PC-9 (cell line): ENCODE measurements at regions not wholly inside any gene's neighbourhood (a gene's known extent, or its start where the extent isn't known, plus 50 kb on each side); places are given as distances from the start of the nearest gene placed in this dataset.
"Not testable (repeated sequence)": the region's sequence is repeated elsewhere in the genome, so short reads cannot be mapped to it uniquely, and the experiment has no call there.

Source experiments
- BruUV-seq: library from RNA; stranded (reverse); fragments of 400-500 nt; replicated peaks from 2 replicates; lab custom pipeline; 2021; lab: Mats Ljungman, UMichigan
- CTCF ChIA-PET: fragments of 300-600 bp; sonication (Branson Sonifier 250); formaldehyde crosslinking; loops from one replicate; lab custom pipeline; 2022; ENCODE audit warnings: antibody characterized with exemption; lab: Charles Lee
- POLR2A ChIA-PET: fragments of 300-600 bp; sonication (Branson Sonifier 250); formaldehyde crosslinking; loops from one replicate; lab custom pipeline; 2022; ENCODE audit warnings: antibody characterized with exemption; ENCODE audit not compliant: unreplicated experiment; lab: Charles Lee
- DNase-seq, 2 experiments: peaks; one replicate each; pipeline versions ENCODE4 v3.0.0 to v3.0.0-alpha.2; 2015 to 2022; ENCODE audit warnings: mixed read lengths in 1 of 2
- H2AFZ ChIP-seq: fragments of 200-600 bp; sonication (generic); 2 replicates; pipeline ENCODE4 v1.8.1; 2017; ENCODE audit warnings: antibody characterized with exemption
- H3F3A ChIP-seq: fragments of 200-600 bp; sonication (generic); 2 replicates; pipeline ENCODE4 v1.8.1; 2017; ENCODE audit warnings: antibody characterized with exemption, mild to moderate bottlenecking, low read depth; ENCODE audit not compliant: insufficient read depth
- H3K27ac ChIP-seq: fragments of 200-600 bp; sonication (generic); 2 replicates; pipeline ENCODE4 v1.6.1; 2016; ENCODE audit warnings: mixed run types
- H3K27me3 ChIP-seq: fragments of 200-600 bp; sonication (generic); 2 replicates; pipeline ENCODE4 v1.6.1; 2016; ENCODE audit warnings: low read depth, mixed run types; ENCODE audit not compliant: insufficient read depth
- H3K36me3 ChIP-seq: fragments of 200-600 bp; sonication (generic); 2 replicates; pipeline ENCODE4 v1.6.1; 2016; ENCODE audit warnings: low read depth, mixed run types
- H3K4me1 ChIP-seq: fragments of 200-600 bp; sonication (generic); replicated peaks from 2 replicates; pipeline ENCODE4 v1.6.1; 2016; ENCODE audit warnings: mixed run types; ENCODE audit not compliant: insufficient read depth
- H3K4me2 ChIP-seq: fragments of 200-600 bp; sonication (generic); 2 replicates; pipeline ENCODE4 v1.6.1; 2017; ENCODE audit warnings: mixed run types
- H3K4me3 ChIP-seq: fragments of 200-600 bp; sonication (generic); 2 replicates; pipeline ENCODE4 v1.6.1; 2016; ENCODE audit warnings: mixed run types
- H3K79me2 ChIP-seq: fragments of 200-600 bp; sonication (generic); 2 replicates; pipeline ENCODE4 v1.6.1; 2017; ENCODE audit warnings: low read depth, mixed run types
- H3K9me2 ChIP-seq: fragments of 200-600 bp; sonication (generic); 2 replicates; pipeline ENCODE4 v1.8.1; 2017; ENCODE audit warnings: mild to moderate bottlenecking; ENCODE audit not compliant: insufficient read depth
- H3K9me3 ChIP-seq: fragments of 200-600 bp; sonication (generic); 2 replicates; pipeline ENCODE4 v1.8.1; 2016; ENCODE audit warnings: low read depth; ENCODE audit not compliant: insufficient read depth
- H4K20me1 ChIP-seq: fragments of 200-600 bp; sonication (generic); 2 replicates; pipeline ENCODE4 v1.8.1; 2017; ENCODE audit not compliant: insufficient read depth
- CTCF ChIP-seq: fragments of 200-600 bp; sonication (generic); conservative IDR thresholded peaks from 2 replicates; pipeline ENCODE4 v1.6.1; 2017; ENCODE audit warnings: mixed run types, antibody characterized with exemption, mild to moderate bottlenecking, moderate library complexity
- EZH2 ChIP-seq: fragments of 200-600 bp; sonication (generic); IDR thresholded peaks from 2 replicates; pipeline ENCODE4 v1.8.0; 2017; ENCODE audit warnings: antibody characterized with exemption, low read depth
- intact Hi-C: fragments of 100-400 bp; cut with micrococcal nuclease; formaldehyde crosslinking; loops from one replicate; pipeline ENCODE4 v1.10.0; 2022; ENCODE audit not compliant: unreplicated experiment

DNA sequence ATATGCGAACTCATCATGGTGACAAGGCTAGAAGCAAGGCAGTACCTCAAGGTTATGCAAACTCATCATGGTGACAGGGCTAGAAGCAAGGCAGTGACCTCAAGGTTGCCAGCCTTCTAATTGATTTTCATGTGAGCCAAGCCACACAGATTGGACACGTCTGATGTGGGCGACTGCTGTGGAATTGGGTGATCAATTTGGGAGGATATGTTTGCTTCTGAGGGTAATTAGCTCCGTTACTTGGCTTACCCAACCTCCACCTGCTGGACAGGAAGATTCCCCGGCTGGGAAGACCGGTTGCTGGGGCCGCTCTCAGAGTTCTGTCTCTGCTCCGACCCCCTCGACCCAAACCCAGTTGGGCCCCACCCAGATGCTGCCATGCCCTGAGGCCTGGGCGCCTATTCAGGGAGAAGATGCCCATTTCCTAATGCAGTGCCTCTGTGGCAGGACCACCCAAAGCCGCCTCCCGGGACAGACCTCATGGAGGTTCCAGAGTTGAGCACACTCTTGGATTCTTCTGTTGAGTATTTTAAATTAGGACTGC is 69.9 kb upstream of the SHANK2 start:
- Histone ChIP-seq H3K4me2 (no peak overlapping the region), H3K9me2 (no peaks in the 10 kb centered on the region), H3K4me1 (no peaks in the 10 kb centered on the region), H3F3A (no peaks in the 10 kb centered on the region), H2AFZ (no peak overlapping the region), H4K20me1 (no peaks in the 10 kb centered on the region), H3K9me3 (peaks cover 6% of the 10 kb centered on the region; the same call in 1 of the 2 replicates), H3K27ac (no peak overlapping the region), H3K36me3 (no peaks in the 10 kb centered on the region), H3K27me3 (no peaks in the 10 kb centered on the region), H3K4me3 (no peak overlapping the region), H3K79me2 (no peaks in the 10 kb centered on the region)
- CTCF ChIA-PET, result no interaction called here
- TF ChIP-seq EZH2, result no peak
- no peak for TF ChIP-seq CTCF
- no peak for DNase-seq
- no TSS peak for BruUV-seq
- POLR2A ChIA-PET, result no interaction called here
- intact Hi-C loops, result no loop called here

DNA sequence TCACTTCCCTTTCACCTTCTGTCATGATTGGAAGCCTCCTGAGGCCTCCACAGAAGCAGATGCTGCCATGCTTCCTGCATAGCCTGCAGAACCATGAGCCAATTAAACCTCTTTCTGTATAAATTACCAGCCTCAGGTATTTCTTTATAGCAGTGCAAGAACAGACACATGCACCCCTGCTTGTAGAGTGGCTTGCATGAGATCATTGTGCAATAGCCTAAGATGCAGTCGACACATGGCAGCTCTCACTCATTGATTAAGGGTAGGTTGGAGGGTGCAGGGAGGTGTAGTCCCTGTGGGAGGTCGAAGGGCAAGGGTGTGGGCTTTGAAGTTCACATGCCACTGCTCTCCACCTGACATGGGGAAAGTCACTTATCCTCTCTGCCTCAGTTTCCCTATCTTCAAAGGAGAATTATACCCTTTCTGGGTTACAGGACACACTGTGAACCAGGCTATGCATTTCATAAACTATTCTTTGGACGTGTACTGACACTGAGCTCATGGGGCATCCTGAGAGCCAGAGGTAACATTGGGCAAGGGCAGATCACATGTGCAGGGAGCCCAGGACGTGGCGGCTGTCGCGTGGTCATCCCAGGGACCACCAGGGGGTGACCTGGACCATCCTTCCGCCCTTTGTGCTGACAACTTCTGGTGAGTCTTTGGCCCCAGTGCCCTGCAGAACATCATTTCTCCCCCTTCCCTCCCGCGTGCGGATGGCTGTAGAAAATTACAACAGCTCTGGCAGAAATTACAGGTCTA is 69.2 kb upstream of the SHANK2 start:
- H2AFZ ChIP-seq, result no peak overlapping the region
- no peak overlapping the region for H3K27ac ChIP-seq
- no peak for TF ChIP-seq CTCF
- no peaks in the 10 kb centered on the region for H4K20me1 ChIP-seq
- no TSS peak for BruUV-seq
- H3K4me2 ChIP-seq, result no peak overlapping the region
- no peaks in the 10 kb centered on the region for H3F3A ChIP-seq
- no peaks in the 10 kb centered on the region for H3K79me2 ChIP-seq
- no peaks in the 10 kb centered on the region for H3K9me2 ChIP-seq
- H3K4me1 ChIP-seq, result no peaks in the 10 kb centered on the region
- no peaks in the 10 kb centered on the region for H3K27me3 ChIP-seq
- DNase-seq, result no peak
- ChIA-PET CTCF (no interaction called here), POLR2A (no interaction called here)
- peaks cover 10% of the 10 kb centered on the region for H3K9me3 ChIP-seq
- no peak overlapping the region for H3K4me3 ChIP-seq
- no peaks in the 10 kb centered on the region for H3K36me3 ChIP-seq
- intact Hi-C loops, result no loop called here

- Histone ChIP-seq H4K20me1 (no peaks in the 10 kb centered on the region), H3K4me3 (no peak overlapping the region), H3K9me3 (peaks cover 14% of the 10 kb centered on the region), H3K27ac (no peak overlapping the region), H3K9me2 (no peaks in the 10 kb centered on the region), H3K4me1 (no peaks in the 10 kb centered on the region), H3F3A (no peaks in the 10 kb centered on the region), H3K4me2 (no peak overlapping the region), H3K27me3 (no peaks in the 10 kb centered on the region), H3K36me3 (no peaks in the 10 kb centered on the region), H2AFZ (no peak overlapping the region), H3K79me2 (no peaks in the 10 kb centered on the region)
- BruUV-seq, result no TSS peak
- no peak for TF ChIP-seq CTCF
- TF ChIP-seq EZH2, result no peak
- no peak for DNase-seq
- CTCF ChIA-PET, result no interaction called here
- POLR2A ChIA-PET, result no interaction called here
- intact Hi-C loops, result no loop called here
Observed at GRCh38 chr11:71316701-71317100, 64.3 kb upstream of the SHANK2 start.

- H3K9me3 ChIP-seq, result peaks cover 12% of the 10 kb centered on the region
- H3K4me3 ChIP-seq, DNase-seq, intact Hi-C loops, CTCF ChIA-PET, BruUV-seq, H3K36me3 ChIP-seq, POLR2A ChIA-PET, H3K27me3 ChIP-seq, H2AFZ ChIP-seq, H3K9me2 ChIP-seq, H3K79me2 ChIP-seq, H3F3A ChIP-seq, H4K20me1 ChIP-seq, H3K4me1 ChIP-seq, H3K4me2 ChIP-seq, H3K27ac ChIP-seq: not testable (repeated sequence)
Observed at GRCh38 chr11:71312616-71313015, 60.2 kb upstream of the SHANK2 start.
